BJ (cell line): ENCODE measurements at regions not wholly inside any gene's neighbourhood (a gene's known extent, or its start where the extent isn't known, plus 50 kb on each side); places are given as distances from the start of the nearest gene placed in this dataset.

Experiments
- CTCF ChIA-PET: fragments of 350-600 bp; formaldehyde crosslinking; extraction: SDS; loops from one replicate; lab custom pipeline; 2021; ENCODE audit warnings: antibody characterized with exemption, inconsistent platforms; lab: Yijun Ruan, JAX
- POLR2A ChIA-PET: fragments of 300-600 bp; sonication (Branson Sonifier 250); formaldehyde crosslinking; extraction: SDS; loops from one replicate; lab custom pipeline; 2021; ENCODE audit warnings: antibody characterized with exemption; lab: Charles Lee
- DNase-seq: peaks from one replicate; pipeline ENCODE4 v3.0.0-alpha.2; 2011; ENCODE audit warnings: low read depth
- H3K27me3 ChIP-seq: 2 replicates; pipeline ENCODE4 v1.6.0; 2011; ENCODE audit warnings: low read length; ENCODE audit not compliant: control insufficient read depth, insufficient read depth
- H3K36me3 ChIP-seq: 2 replicates; pipeline ENCODE4 v1.5.1; 2011; ENCODE audit warnings: low read length; ENCODE audit not compliant: control insufficient read depth, insufficient read depth
- H3K4me3 ChIP-seq: 2 replicates; pipeline ENCODE4 v1.5.1; 2011; ENCODE audit warnings: low read depth, mild to moderate bottlenecking, control low read depth, low read length
- CTCF ChIP-seq: IDR thresholded peaks from 2 replicates; pipeline ENCODE4 v1.5.1; 2011; ENCODE audit warnings: low read depth, mild to moderate bottlenecking, control low read depth, inconsistent platforms, low read length, moderate library complexity; ENCODE audit not compliant: insufficient read depth

GRCh38 chr3:74789111-74789510 lies 174.7 kb upstream of the CNTN3 start:
- Histone ChIP-seq H3K36me3 (no peaks in the 10 kb centered on the region), H3K27me3 (no peaks in the 10 kb centered on the region), H3K4me3 (no peak overlapping the region)
- TF ChIP-seq CTCF = no peak
- ChIA-PET CTCF (no interaction called here), POLR2A (no interaction called here)
- DNase-seq = no peak

- Histone ChIP-seq H3K27me3 (no peaks in the 10 kb centered on the region), H3K36me3 (no peaks in the 10 kb centered on the region), H3K4me3 (no peak overlapping the region)
- CTCF ChIA-PET = no interaction called here
- POLR2A ChIA-PET = no interaction called here
- DNase-seq = no peak
- no peak for TF ChIP-seq CTCF
These were observed 172.6 kb upstream of the CNTN3 start for GRCh38 chr3:74787011-74787410.

- no peaks in the 10 kb centered on the region for H3K27me3 ChIP-seq
- POLR2A ChIA-PET = no interaction called here
- CTCF ChIA-PET = no interaction called here
- TF ChIP-seq CTCF = no peak
- no peaks in the 10 kb centered on the region for H3K36me3 ChIP-seq
- DNase-seq = no peak
- no peak overlapping the region for H3K4me3 ChIP-seq
These were observed 156.9 kb upstream of the CNTN3 start for GRCh38 chr3:74771401-74771800.

GRCh38 chr3:74768010-74768409 lies 153.6 kb upstream of the CNTN3 start:
- CTCF ChIA-PET = no interaction called here
- Histone ChIP-seq H3K4me3 (no peak overlapping the region), H3K27me3 (no peaks in the 10 kb centered on the region), H3K36me3 (no peaks in the 10 kb centered on the region)
- DNase-seq = no peak
- POLR2A ChIA-PET = no interaction called here
- TF ChIP-seq CTCF = no peak

- DNase-seq = no peak
These were observed 151.9 kb upstream of the CNTN3 start for GRCh38 chr3:74766405-74766804.

More at GRCh38 chr3:74766405-74766804, 151.9 kb upstream of the CNTN3 start:
- Histone ChIP-seq H3K27me3 (no peaks in the 10 kb centered on the region), H3K4me3 (no peak overlapping the region), H3K36me3 (no peaks in the 10 kb centered on the region)
- ChIA-PET POLR2A (no interaction called here), CTCF (interaction anchor here (0.5 kb wide), 1 partner anchor 44 kb away, joined by 3 read pairs; no protein-coding TSS in a partner anchor)
- TF ChIP-seq CTCF = no peak
